ENCODE measurements at regions not wholly inside any gene's neighbourhood (a gene's known extent, or its start where the extent isn't known, plus 50 kb on each side); places are given as distances from the start of the nearest gene placed in this dataset.

GRCh38 chr7:125355899-125356298 lies 426.3 kb upstream of the POT1 start:
- DNase-seq = no peak
- no peaks in the 10 kb centered on the region for H4K20me1 ChIP-seq (ENCODE audit: insufficient read depth)
- H3K4me3 ChIP-seq = no peak overlapping the region
- H3K9ac ChIP-seq = no peak overlapping the region
- H3K9me2 ChIP-seq (ENCODE audit: insufficient read depth) = no peaks in the 10 kb centered on the region
- no peaks in the 10 kb centered on the region for H3F3A ChIP-seq (ENCODE audit: insufficient read depth)
- H3K4me1 ChIP-seq (ENCODE audit: insufficient read depth) = no peaks in the 10 kb centered on the region
- H3K4me2 ChIP-seq (ENCODE audit: unreplicated experiment) = no peak overlapping the region
- H3K9me3 ChIP-seq (ENCODE audit: low read depth) = no peaks in the 10 kb centered on the region
- no peaks in the 10 kb centered on the region for H3K79me2 ChIP-seq (ENCODE audit: insufficient read depth)
- no peaks in the 10 kb centered on the region for H3K36me3 ChIP-seq (ENCODE audit: low read depth)
- H2AFZ ChIP-seq = no peak overlapping the region
- no peak for TF ChIP-seq EZH2phosphoT487 (IDR thresholded peaks at IDR 0.05; ENCODE audit: insufficient read depth, low read depth)
- TF ChIP-seq EZH2 (IDR thresholded peaks at IDR 0.05; ENCODE audit: insufficient read depth, poor library complexity, severe bottlenecking) = no peak
- in situ Hi-C loops (cut with MboI) = no loop called here
- no peaks in the 10 kb centered on the region for H3K27me3 ChIP-seq (replicated peaks; ENCODE audit: insufficient read depth)
- WGBS, 2 experiments (ENCODE audit: low coverage in 1 of 2, low lambda C conversion rate in 2 of 2, missing lambda C conversion rate in 2 of 2) = 12 to 14% methylated on average over 6 of the region's 6 CpGs
- no peak overlapping the region for H3K27ac ChIP-seq

- no peak overlapping the region for H3K9ac ChIP-seq
- H3K4me2 ChIP-seq (ENCODE audit: unreplicated experiment) = no peak overlapping the region
- 18 to 25% methylated on average over 6 of the region's 6 CpGs for WGBS, 2 experiments (ENCODE audit: low coverage in 1 of 2, low lambda C conversion rate in 2 of 2, missing lambda C conversion rate in 2 of 2)
- H3K9me3 ChIP-seq (ENCODE audit: low read depth) = no peaks in the 10 kb centered on the region
- H3K9me2 ChIP-seq (ENCODE audit: insufficient read depth) = no peaks in the 10 kb centered on the region
- no peak overlapping the region for H3K4me3 ChIP-seq
- no peaks in the 10 kb centered on the region for H3K4me1 ChIP-seq (ENCODE audit: insufficient read depth)
- H3F3A ChIP-seq (ENCODE audit: insufficient read depth) = no peaks in the 10 kb centered on the region
- no peaks in the 10 kb centered on the region for H3K36me3 ChIP-seq (ENCODE audit: low read depth)
- no peak for DNase-seq
- no peak overlapping the region for H2AFZ ChIP-seq
- no peak for TF ChIP-seq EZH2 (IDR thresholded peaks at IDR 0.05; ENCODE audit: insufficient read depth, poor library complexity, severe bottlenecking)
- TF ChIP-seq EZH2phosphoT487 (IDR thresholded peaks at IDR 0.05; ENCODE audit: insufficient read depth, low read depth) = no peak
- H3K27ac ChIP-seq = no peak overlapping the region
- no peaks in the 10 kb centered on the region for H3K27me3 ChIP-seq (replicated peaks; ENCODE audit: insufficient read depth)
- no peaks in the 10 kb centered on the region for H4K20me1 ChIP-seq (ENCODE audit: insufficient read depth)
- H3K79me2 ChIP-seq (ENCODE audit: insufficient read depth) = no peaks in the 10 kb centered on the region
- in situ Hi-C loops (cut with MboI) = no loop called here
Observed at GRCh38 chr7:125347269-125347668, 417.6 kb upstream of the POT1 start.

GRCh38 chr7:125338110-125338509 lies 408.5 kb upstream of the POT1 start:
- Histone ChIP-seq H3K4me1 (ENCODE audit: insufficient read depth) (no peaks in the 10 kb centered on the region), H3F3A (ENCODE audit: insufficient read depth) (no peaks in the 10 kb centered on the region), H4K20me1 (ENCODE audit: insufficient read depth) (no peaks in the 10 kb centered on the region), H3K27ac (no peak overlapping the region), H3K79me2 (ENCODE audit: insufficient read depth) (no peaks in the 10 kb centered on the region), H3K27me3 (replicated peaks; ENCODE audit: insufficient read depth) (no peaks in the 10 kb centered on the region), H3K9me3 (ENCODE audit: low read depth) (no peaks in the 10 kb centered on the region), H3K4me2 (ENCODE audit: unreplicated experiment) (no peak overlapping the region), H3K4me3 (no peak overlapping the region), H3K36me3 (ENCODE audit: low read depth) (no peaks in the 10 kb centered on the region), H2AFZ (no peak overlapping the region), H3K9me2 (ENCODE audit: insufficient read depth) (no peaks in the 10 kb centered on the region), H3K9ac (no peak overlapping the region)
- no peak for TF ChIP-seq EZH2phosphoT487 (IDR thresholded peaks at IDR 0.05; ENCODE audit: insufficient read depth, low read depth)
- no peak for TF ChIP-seq EZH2 (IDR thresholded peaks at IDR 0.05; ENCODE audit: insufficient read depth, poor library complexity, severe bottlenecking)
- in situ Hi-C loops (cut with MboI) = no loop called here
- WGBS, 2 experiments (ENCODE audit: low coverage in 1 of 2, low lambda C conversion rate in 2 of 2, missing lambda C conversion rate in 2 of 2) = 16 to 17% methylated on average over 4 of the region's 4 CpGs
- DNase-seq = no peak

- no peaks in the 10 kb centered on the region for H3K9me2 ChIP-seq (ENCODE audit: insufficient read depth)
- 39 to 54% methylated on average over 4 of the region's 4 CpGs for WGBS, 2 experiments (ENCODE audit: low coverage in 1 of 2, low lambda C conversion rate in 2 of 2, missing lambda C conversion rate in 2 of 2)
- H4K20me1 ChIP-seq (ENCODE audit: insufficient read depth) = no peaks in the 10 kb centered on the region
- no peaks in the 10 kb centered on the region for H3F3A ChIP-seq (ENCODE audit: insufficient read depth)
- in situ Hi-C loops (cut with MboI) = no loop called here
- no peak overlapping the region for H3K9ac ChIP-seq
- H3K27me3 ChIP-seq (replicated peaks; ENCODE audit: insufficient read depth) = no peaks in the 10 kb centered on the region
- no peak overlapping the region for H3K4me3 ChIP-seq
- no peaks in the 10 kb centered on the region for H3K4me1 ChIP-seq (ENCODE audit: insufficient read depth)
- DNase-seq = no peak
- H3K27ac ChIP-seq = no peak overlapping the region
- H3K79me2 ChIP-seq (ENCODE audit: insufficient read depth) = no peaks in the 10 kb centered on the region
- TF ChIP-seq EZH2 (IDR thresholded peaks at IDR 0.05; ENCODE audit: insufficient read depth, poor library complexity, severe bottlenecking) (no peak), EZH2phosphoT487 (IDR thresholded peaks at IDR 0.05; ENCODE audit: insufficient read depth, low read depth) (no peak)
- no peak overlapping the region for H2AFZ ChIP-seq
- no peaks in the 10 kb centered on the region for H3K36me3 ChIP-seq (ENCODE audit: low read depth)
- H3K4me2 ChIP-seq (ENCODE audit: unreplicated experiment) = no peak overlapping the region
- H3K9me3 ChIP-seq (ENCODE audit: low read depth) = no peaks in the 10 kb centered on the region
Observed at GRCh38 chr7:125336326-125336725, 406.7 kb upstream of the POT1 start.

- in situ Hi-C loops (cut with MboI) = no loop called here
- no peaks in the 10 kb centered on the region for H3K4me1 ChIP-seq (ENCODE audit: insufficient read depth)
- H3K9ac ChIP-seq = no peak overlapping the region
- no peak overlapping the region for H3K4me2 ChIP-seq (ENCODE audit: unreplicated experiment)
- H2AFZ ChIP-seq = no peak overlapping the region
- H3K27me3 ChIP-seq (replicated peaks; ENCODE audit: insufficient read depth) = no peaks in the 10 kb centered on the region
- H3K36me3 ChIP-seq (ENCODE audit: low read depth) = no peaks in the 10 kb centered on the region
- TF ChIP-seq EZH2 (IDR thresholded peaks at IDR 0.05; ENCODE audit: insufficient read depth, poor library complexity, severe bottlenecking) (no peak), EZH2phosphoT487 (IDR thresholded peaks at IDR 0.05; ENCODE audit: insufficient read depth, low read depth) (no peak)
- no peaks in the 10 kb centered on the region for H3F3A ChIP-seq (ENCODE audit: insufficient read depth)
- H4K20me1 ChIP-seq (ENCODE audit: insufficient read depth) = no peaks in the 10 kb centered on the region
- no peak overlapping the region for H3K4me3 ChIP-seq
- DNase-seq = no peak
- no peaks in the 10 kb centered on the region for H3K79me2 ChIP-seq (ENCODE audit: insufficient read depth)
- no peaks in the 10 kb centered on the region for H3K9me3 ChIP-seq (ENCODE audit: low read depth)
- H3K9me2 ChIP-seq (ENCODE audit: insufficient read depth) = no peaks in the 10 kb centered on the region
- 22 to 30% methylated on average over 6 of the region's 6 CpGs for WGBS, 2 experiments (ENCODE audit: low coverage in 1 of 2, low lambda C conversion rate in 2 of 2, missing lambda C conversion rate in 2 of 2)
- no peak overlapping the region for H3K27ac ChIP-seq
Observed at GRCh38 chr7:125326666-125327255, 397.1 kb upstream of the POT1 start.
